NCI-H345 (cell line): ENCODE measurements at regions not wholly inside any gene's neighbourhood (a gene's known extent, or its start where the extent isn't known, plus 50 kb on each side); places are given as distances from the start of the nearest gene placed in this dataset.

Experiments used
- DNase-seq: peaks from one replicate; lab custom pipeline; 2025; lab: John Stamatoyannopoulos, UW

- no peak for DNase-seq
Observed at GRCh38 chr20:7505835-7506221, 434.4 kb downstream of the HAO1 start.

- peak; percentile 4 for DNase-seq
Observed at GRCh38 chr20:7516621-7517111, 423.6 kb downstream of the HAO1 start.

- no peak for DNase-seq
Observed at GRCh38 chr20:7520361-7520760, 419.9 kb downstream of the HAO1 start.

GRCh38 chr20:7523288-7523687, 417.0 kb downstream of the HAO1 start:
- no peak for DNase-seq

GRCh38 chr20:7540018-7540417, 400.2 kb downstream of the HAO1 start:
- no peak for DNase-seq

GRCh38 chr20:7540923-7541322, 399.3 kb downstream of the HAO1 start:
- DNase-seq = no peak

GRCh38 chr20:7571101-7571500, 369.2 kb downstream of the HAO1 start:
- no peak for DNase-seq

- no peak for DNase-seq
Observed at GRCh38 chr20:7571521-7572055, 368.7 kb downstream of the HAO1 start.

GRCh38 chr20:7579888-7580287, 360.4 kb downstream of the HAO1 start:
- no peak for DNase-seq

GRCh38 chr20:7585126-7585679, 355.1 kb downstream of the HAO1 start:
- peak; percentile 30 for DNase-seq

GRCh38 chr20:7586481-7586880, 353.8 kb downstream of the HAO1 start:
- DNase-seq = no peak

GRCh38 chr20:7589164-7589563, 351.1 kb downstream of the HAO1 start:
- DNase-seq = no peak

- no peak for DNase-seq
Observed at GRCh38 chr20:7596541-7596940, 343.7 kb downstream of the HAO1 start.

GRCh38 chr20:7601431-7601830, 338.8 kb downstream of the HAO1 start:
- DNase-seq = no peak

- DNase-seq = no peak
Observed at GRCh38 chr20:7606941-7607340, 333.3 kb downstream of the HAO1 start.

- DNase-seq = peak; percentile 5
Observed at GRCh38 chr20:7608250-7608649, 332.0 kb downstream of the HAO1 start.

- DNase-seq = no peak
Observed at GRCh38 chr20:7609251-7609650, 331.0 kb downstream of the HAO1 start.

- DNase-seq = no peak
Observed at GRCh38 chr20:7610681-7611080, 329.6 kb downstream of the HAO1 start.

GRCh38 chr20:7617797-7618196, 322.5 kb downstream of the HAO1 start:
- DNase-seq = no peak

- no peak for DNase-seq
Observed at GRCh38 chr20:7622399-7622961, 317.8 kb downstream of the HAO1 start.

GRCh38 chr20:7624886-7625285, 315.4 kb downstream of the HAO1 start:
- DNase-seq = no peak

GRCh38 chr20:7627734-7628663, 312.3 kb downstream of the HAO1 start:
- no peak for DNase-seq

GRCh38 chr20:7629880-7630279, 310.4 kb downstream of the HAO1 start:
- no peak for DNase-seq
